Fibroblast of upper back skin (primary cell): ENCODE measurements at regions not wholly inside any gene's neighbourhood (a gene's known extent, or its start where the extent isn't known, plus 50 kb on each side); places are given as distances from the start of the nearest gene placed in this dataset.
"Not testable (repeated sequence)": the region's sequence is repeated elsewhere in the genome, so short reads cannot be mapped to it uniquely, and the experiment has no call there.

Experiments used
- DNase-seq: peaks from one replicate; pipeline ENCODE4 v3.0.0-alpha.2; 2013

GRCh38 chr11:82045748-82046457, 687.8 kb downstream of the FAM181B start:
- peak; percentile 52 for DNase-seq

- DNase-seq: peak; percentile 39
These were observed 690.3 kb downstream of the FAM181B start for GRCh38 chr11:82043316-82043715.

GRCh38 chr11:82041764-82042163, 691.9 kb downstream of the FAM181B start:
- no peak for DNase-seq

- no peak for DNase-seq
These were observed 695.5 kb downstream of the FAM181B start for GRCh38 chr11:82038154-82038553.

GRCh38 chr11:82034527-82034926, 699.1 kb downstream of the FAM181B start:
- no peak for DNase-seq

- not testable (repeated sequence) for DNase-seq
These were observed 706.3 kb downstream of the FAM181B start for GRCh38 chr11:82027335-82027734.

- no peak for DNase-seq
These were observed 708.9 kb downstream of the FAM181B start for GRCh38 chr11:82024760-82025159.

DNA sequence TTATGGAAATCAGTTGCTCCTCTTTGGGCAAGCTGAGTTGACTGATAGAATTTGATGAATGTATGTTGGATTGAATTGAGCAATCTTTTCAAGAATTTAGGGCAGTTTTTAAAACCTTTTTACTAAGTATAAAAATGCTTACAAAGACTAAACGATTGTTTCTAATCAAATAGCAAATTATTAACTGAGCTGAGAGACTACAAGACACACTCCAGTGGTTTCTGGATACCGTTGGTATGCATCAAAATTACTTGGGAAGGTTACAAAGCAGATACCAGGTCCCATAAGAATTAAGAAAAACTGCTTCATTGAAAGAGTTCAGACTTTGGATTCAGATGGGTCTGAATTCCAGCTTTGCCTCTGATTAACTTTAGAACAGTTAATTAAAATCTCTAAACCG, 721.4 kb downstream of the FAM181B start:
- no peak for DNase-seq

- no peak for DNase-seq
These were observed 724.5 kb downstream of the FAM181B start for GRCh38 chr11:82009133-82009532.

GRCh38 chr11:82007521-82007920, 726.1 kb downstream of the FAM181B start:
- DNase-seq: no peak

DNA sequence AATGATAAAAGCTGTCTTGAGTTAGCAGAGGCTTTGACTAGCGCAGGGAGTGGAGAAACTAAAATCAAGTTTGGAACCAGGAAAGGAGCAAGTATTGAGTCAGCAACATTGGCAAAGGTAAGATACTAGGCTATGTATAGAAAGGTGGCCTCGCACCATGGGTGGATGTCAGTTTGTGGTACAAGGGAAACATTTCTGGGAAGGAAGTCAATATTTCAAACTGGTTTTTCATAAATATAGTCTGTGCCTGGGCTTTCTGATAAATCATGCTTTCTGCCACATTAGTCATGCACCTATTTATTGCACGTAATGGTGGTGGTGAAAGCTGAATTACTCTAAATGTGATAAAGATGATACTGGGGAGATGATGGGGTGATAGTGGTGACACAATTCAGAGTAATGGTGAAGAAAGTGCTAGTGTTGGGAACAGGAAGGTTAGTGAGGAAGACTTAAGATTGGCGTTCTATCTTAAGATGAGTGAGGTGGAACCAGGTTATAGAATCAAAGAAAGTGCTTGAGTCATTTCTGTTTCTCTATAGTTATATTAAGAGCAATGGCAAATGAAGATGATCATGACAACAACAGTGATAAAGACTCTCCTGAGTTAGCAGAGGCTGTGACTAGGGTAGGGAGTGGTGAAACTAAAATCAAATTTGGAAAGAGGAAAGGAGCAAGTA, 729.0 kb downstream of the FAM181B start:
- DNase-seq: peak; percentile 56

- DNase-seq: peak; percentile 81
These were observed 729.8 kb downstream of the FAM181B start for GRCh38 chr11:82003671-82004515.

DNA sequence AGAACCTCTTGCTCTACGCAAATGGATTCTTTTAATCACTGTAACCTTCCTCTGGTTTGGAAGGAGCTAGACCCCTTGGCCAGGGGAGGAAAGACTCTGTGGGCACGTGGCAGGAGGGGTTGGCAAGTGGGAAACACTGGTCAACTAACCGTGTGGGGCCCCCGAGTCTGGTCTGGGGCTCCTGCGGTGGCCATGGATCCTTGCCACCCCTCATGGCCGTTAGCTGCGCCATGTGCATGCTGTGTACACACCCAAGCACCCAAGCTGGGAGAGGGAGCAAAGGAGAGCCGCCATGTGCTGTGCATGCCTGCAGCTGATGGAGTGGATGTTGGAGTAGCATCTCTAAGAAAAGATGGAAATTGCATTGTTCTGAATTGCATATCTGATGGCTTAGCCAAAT, 730.6 kb downstream of the FAM181B start:
- DNase-seq: no peak

DNA sequence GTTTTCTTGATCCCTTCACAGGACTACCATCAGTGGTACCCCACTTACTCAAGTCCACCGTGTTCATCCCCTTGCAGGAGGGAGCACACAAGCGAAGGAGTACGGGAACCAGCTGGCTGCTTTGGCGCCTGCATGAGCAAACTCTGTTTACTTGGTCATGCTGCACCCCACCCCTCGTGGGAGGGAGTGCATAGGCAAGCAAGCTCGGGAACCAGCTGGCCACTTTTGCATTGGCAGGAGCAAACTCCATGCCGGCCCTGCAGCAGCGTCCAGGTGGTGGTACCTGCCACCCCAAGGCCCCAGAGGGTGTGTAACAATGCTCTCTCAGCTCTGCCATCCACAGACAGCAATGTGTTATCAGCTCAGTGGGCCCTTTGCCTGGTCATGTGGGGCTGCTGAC, 737.8 kb downstream of the FAM181B start:
- DNase-seq: no peak

GRCh38 chr11:81993755-81994154, 739.9 kb downstream of the FAM181B start:
- no peak for DNase-seq

DNA sequence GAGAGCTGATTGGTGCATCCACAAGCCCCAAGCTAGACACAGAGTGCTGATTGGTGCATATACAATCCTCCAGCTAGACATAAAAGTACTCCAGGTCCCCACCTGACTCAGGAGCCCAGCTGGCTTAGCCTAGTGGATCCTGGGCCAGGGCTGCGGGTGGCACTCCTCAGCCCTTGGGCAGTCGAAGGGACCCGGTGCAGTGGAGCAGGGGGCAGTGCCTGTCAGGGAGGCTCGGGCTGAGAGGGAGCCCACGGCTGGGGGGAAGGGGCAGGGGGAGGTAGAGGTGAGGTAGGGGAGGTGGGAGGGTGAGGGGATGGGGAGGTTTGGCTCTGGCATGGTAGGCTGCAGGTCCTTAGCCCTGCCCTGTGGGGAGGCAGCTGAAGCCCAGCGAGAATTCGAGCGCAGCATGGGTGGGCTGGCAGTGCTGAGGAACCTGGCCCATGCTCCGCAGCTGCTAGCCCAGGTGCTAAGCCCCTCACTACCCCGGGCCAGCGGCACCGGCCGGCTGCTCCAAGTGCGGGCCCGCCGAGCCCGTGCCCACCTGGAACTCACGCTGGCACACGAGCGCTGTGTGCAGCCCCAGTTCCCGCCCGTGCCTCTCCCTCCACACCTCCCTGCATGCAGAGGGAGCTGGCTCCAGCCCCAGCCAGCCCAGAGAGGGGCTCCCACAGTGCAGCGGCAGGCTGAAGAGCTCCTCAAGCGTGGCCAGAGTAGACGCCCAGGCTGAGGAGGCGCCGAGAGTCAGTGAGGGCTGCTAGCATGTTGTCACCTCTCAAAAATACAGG, 742.8 kb downstream of the FAM181B start:
- no peak for DNase-seq

GRCh38 chr11:81989093-81989492, 744.6 kb downstream of the FAM181B start:
- no peak for DNase-seq

- peak; percentile 44 for DNase-seq
These were observed 745.7 kb downstream of the FAM181B start for GRCh38 chr11:81987829-81988472.

DNA sequence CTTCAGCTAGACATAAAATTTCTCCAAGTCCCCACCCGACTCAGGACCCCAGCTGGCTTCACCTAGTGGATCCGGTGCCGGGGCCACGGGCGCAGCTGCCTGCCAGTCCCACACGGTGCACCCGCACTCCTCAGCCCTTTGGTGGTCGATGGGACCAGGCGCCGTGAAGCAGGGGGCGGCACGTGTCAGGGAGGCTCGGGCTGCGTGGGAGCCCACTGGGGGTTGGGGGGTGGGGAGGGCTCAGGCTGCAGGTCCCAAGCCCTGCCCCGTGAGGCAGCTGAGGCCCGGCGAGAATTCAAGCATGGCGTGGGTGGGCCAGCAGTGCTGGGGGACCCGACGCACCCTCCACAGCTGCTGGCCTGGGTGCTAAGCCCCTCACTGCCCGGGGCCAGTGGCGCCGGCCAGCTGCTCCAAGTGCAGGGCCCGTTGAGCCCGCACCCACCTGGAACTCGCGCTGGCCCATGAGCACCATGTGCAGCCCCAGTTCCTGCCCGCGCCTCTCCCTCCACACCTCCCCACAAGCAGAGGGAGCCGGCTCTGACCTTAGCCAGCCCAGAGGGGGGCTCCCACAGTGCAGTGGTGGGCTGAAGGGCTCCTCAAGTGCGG, 747.0 kb downstream of the FAM181B start:
- no peak for DNase-seq

DNA sequence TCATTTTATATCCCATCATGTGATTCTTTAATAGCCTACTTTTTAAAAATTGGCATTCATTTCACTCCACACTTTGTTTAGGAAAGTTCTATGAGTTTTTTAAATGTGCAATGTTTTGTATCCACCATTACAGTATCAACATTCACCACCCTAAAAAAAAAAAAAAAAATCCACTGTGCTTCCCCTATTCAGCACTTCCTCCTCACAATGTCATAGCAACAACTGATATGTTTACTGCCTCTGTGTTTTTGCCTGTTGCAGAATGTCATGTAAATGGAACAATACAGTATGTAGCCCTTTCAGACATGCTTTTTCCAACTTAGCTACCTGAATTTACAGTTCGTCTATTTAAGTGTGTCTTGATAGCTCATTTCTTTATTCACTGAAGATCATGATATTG, 754.2 kb downstream of the FAM181B start:
- DNase-seq: no peak

GRCh38 chr11:81975261-81975900, 758.3 kb downstream of the FAM181B start:
- DNase-seq: no peak
